Mesothelial cell of epicardium (in vitro differentiated cells): ENCODE measurements at regions not wholly inside any gene's neighbourhood (a gene's known extent, or its start where the extent isn't known, plus 50 kb on each side); places are given as distances from the start of the nearest gene placed in this dataset.

Source experiments
- DNase-seq, 2 experiments: peaks; one replicate each; pipeline ENCODE4 v3.0.0; 2021; ENCODE audit warnings: low spot score in 2 of 2; ENCODE audit not compliant: unreplicated experiment in 2 of 2
- H3K27ac Mint-ChIP-seq: 2 replicates; pipeline ENCODE4 v1.8.0; 2021; ENCODE audit warnings: mixed read lengths
- H3K27me3 Mint-ChIP-seq: 2 replicates; pipeline ENCODE4 v1.8.0; 2021; ENCODE audit warnings: low read depth, mixed read lengths
- H3K36me3 Mint-ChIP-seq: 2 replicates; pipeline ENCODE4 v1.8.0; 2021; ENCODE audit warnings: mixed read lengths
- H3K4me1 Mint-ChIP-seq: 2 replicates; pipeline ENCODE4 v1.8.0; 2021; ENCODE audit warnings: mixed read lengths
- H3K4me3 Mint-ChIP-seq: 2 replicates; pipeline ENCODE4 v1.8.0; 2021; ENCODE audit warnings: mild to moderate bottlenecking, moderate library complexity, mixed read lengths
- H3K9me3 Mint-ChIP-seq: 2 replicates; pipeline ENCODE4 v1.8.0; 2021; ENCODE audit warnings: mixed read lengths
- CTCF ChIP-seq: fragments of 200-600 bp; sonication (generic); IDR thresholded peaks from one replicate; pipeline ENCODE4 v1.5.0; 2021; ENCODE audit warnings: antibody characterized with exemption; ENCODE audit not compliant: unreplicated experiment

- H3K27me3 Mint-ChIP-seq, result no peaks in the 10 kb centered on the region
- TF ChIP-seq CTCF, result no peak
These were observed 110.9 kb upstream of the MGAT4C start for GRCh38 chr12:86367137-86367536.

GRCh38 chr12:86349196-86349595 lies 93.0 kb upstream of the MGAT4C start:
- no peak for DNase-seq
- no peak for TF ChIP-seq CTCF
- peaks cover 5% of the 10 kb centered on the region for H3K9me3 Mint-ChIP-seq
- no peak overlapping the region for H3K27ac Mint-ChIP-seq
- peaks cover 2% of the 10 kb centered on the region for H3K4me1 Mint-ChIP-seq
- no peaks in the 10 kb centered on the region for H3K36me3 Mint-ChIP-seq
- H3K4me3 Mint-ChIP-seq, result no peak overlapping the region
- no peaks in the 10 kb centered on the region for H3K27me3 Mint-ChIP-seq

More at GRCh38 chr12:86367137-86367536, 110.9 kb upstream of the MGAT4C start:
- peaks cover 9% of the 10 kb centered on the region for H3K4me1 Mint-ChIP-seq
- no peak for DNase-seq
- no peak overlapping the region for H3K4me3 Mint-ChIP-seq
- H3K27ac Mint-ChIP-seq, result peak overlapping the region; percentile 1
- no peaks in the 10 kb centered on the region for H3K36me3 Mint-ChIP-seq
- H3K9me3 Mint-ChIP-seq, result peaks cover 21% of the 10 kb centered on the region

- no peak for DNase-seq
- H3K9me3 Mint-ChIP-seq, result no peaks in the 10 kb centered on the region
- TF ChIP-seq CTCF, result no peak
- no peak overlapping the region for H3K4me3 Mint-ChIP-seq
- H3K4me1 Mint-ChIP-seq, result peaks cover 34% of the 10 kb centered on the region
- no peaks in the 10 kb centered on the region for H3K36me3 Mint-ChIP-seq
- no peak overlapping the region for H3K27ac Mint-ChIP-seq
- H3K27me3 Mint-ChIP-seq, result no peaks in the 10 kb centered on the region
These were observed 77.8 kb upstream of the MGAT4C start for GRCh38 chr12:86333955-86334522.

GRCh38 chr12:86331457-86331856 lies 75.3 kb upstream of the MGAT4C start:
- Mint-ChIP-seq H3K27me3 (no peaks in the 10 kb centered on the region), H3K4me3 (no peak overlapping the region), H3K27ac (peak overlapping the region; percentile 67), H3K9me3 (no peaks in the 10 kb centered on the region), H3K4me1 (peaks cover 33% of the 10 kb centered on the region), H3K36me3 (no peaks in the 10 kb centered on the region)
- no peak for TF ChIP-seq CTCF
- DNase-seq, result no peak

- H3K27me3 Mint-ChIP-seq, result no peaks in the 10 kb centered on the region
- no peak for DNase-seq
- no peak overlapping the region for H3K27ac Mint-ChIP-seq
- H3K4me1 Mint-ChIP-seq, result peaks cover 30% of the 10 kb centered on the region
- no peak for TF ChIP-seq CTCF
- no peak overlapping the region for H3K4me3 Mint-ChIP-seq
- H3K36me3 Mint-ChIP-seq, result no peaks in the 10 kb centered on the region
- H3K9me3 Mint-ChIP-seq, result no peaks in the 10 kb centered on the region
These were observed 74.8 kb upstream of the MGAT4C start for GRCh38 chr12:86331012-86331411.

- Mint-ChIP-seq H3K36me3 (no peaks in the 10 kb centered on the region), H3K27ac (no peak overlapping the region), H3K27me3 (no peaks in the 10 kb centered on the region), H3K4me3 (no peak overlapping the region), H3K4me1 (no peaks in the 10 kb centered on the region), H3K9me3 (peaks cover 4% of the 10 kb centered on the region)
- no peak for DNase-seq
- TF ChIP-seq CTCF, result no peak
These were observed 56.0 kb upstream of the MGAT4C start for GRCh38 chr12:86312232-86312631.
